Panc1 (cell line): ENCODE measurements at regions not wholly inside any gene's neighbourhood (a gene's known extent, or its start where the extent isn't known, plus 50 kb on each side); places are given as distances from the start of the nearest gene placed in this dataset.

Source experiments
- POLR2AphosphoS5 ChIP-seq: IDR thresholded peaks from 2 replicates; pipeline ENCODE4 v1.6.1; 2012; ENCODE audit warnings: mild to moderate bottlenecking, low read depth, low read length, moderate library complexity
- SIN3A ChIP-seq: IDR thresholded peaks from 2 replicates; pipeline ENCODE4 v1.6.1; 2012; ENCODE audit warnings: low read depth, mild to moderate bottlenecking, low read length, moderate library complexity, borderline replicate concordance; ENCODE audit not compliant: insufficient read depth
- TF ChIP-seq, protein P1 (sequence below): fragments of 450-650 bp; IDR thresholded peaks from 2 replicates; pipeline ENCODE4 v1.5.1; 2017; ENCODE audit warnings: mild to moderate bottlenecking
- TF ChIP-seq, protein P2 (sequence below), 2 experiments: IDR thresholded peaks; 2 replicates each; pipeline ENCODE4 v1.6.1; 2011 to 2012; ENCODE audit warnings: low read depth in 2 of 2, control low read depth in 1 of 2, low read length in 1 of 2, mild to moderate bottlenecking in 1 of 2, moderate library complexity in 1 of 2; ENCODE audit not compliant: insufficient read depth in 1 of 2

GRCh38 chr3:178001670-178002101, 534.5 kb upstream of the KCNMB2 start:
- TF ChIP-seq, protein P1, sequence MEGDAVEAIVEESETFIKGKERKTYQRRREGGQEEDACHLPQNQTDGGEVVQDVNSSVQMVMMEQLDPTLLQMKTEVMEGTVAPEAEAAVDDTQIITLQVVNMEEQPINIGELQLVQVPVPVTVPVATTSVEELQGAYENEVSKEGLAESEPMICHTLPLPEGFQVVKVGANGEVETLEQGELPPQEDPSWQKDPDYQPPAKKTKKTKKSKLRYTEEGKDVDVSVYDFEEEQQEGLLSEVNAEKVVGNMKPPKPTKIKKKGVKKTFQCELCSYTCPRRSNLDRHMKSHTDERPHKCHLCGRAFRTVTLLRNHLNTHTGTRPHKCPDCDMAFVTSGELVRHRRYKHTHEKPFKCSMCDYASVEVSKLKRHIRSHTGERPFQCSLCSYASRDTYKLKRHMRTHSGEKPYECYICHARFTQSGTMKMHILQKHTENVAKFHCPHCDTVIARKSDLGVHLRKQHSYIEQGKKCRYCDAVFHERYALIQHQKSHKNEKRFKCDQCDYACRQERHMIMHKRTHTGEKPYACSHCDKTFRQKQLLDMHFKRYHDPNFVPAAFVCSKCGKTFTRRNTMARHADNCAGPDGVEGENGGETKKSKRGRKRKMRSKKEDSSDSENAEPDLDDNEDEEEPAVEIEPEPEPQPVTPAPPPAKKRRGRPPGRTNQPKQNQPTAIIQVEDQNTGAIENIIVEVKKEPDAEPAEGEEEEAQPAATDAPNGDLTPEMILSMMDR, result no peak
- TF ChIP-seq POLR2AphosphoS5 (no peak), SIN3A (no peak)
- TF ChIP-seq, protein P2, sequence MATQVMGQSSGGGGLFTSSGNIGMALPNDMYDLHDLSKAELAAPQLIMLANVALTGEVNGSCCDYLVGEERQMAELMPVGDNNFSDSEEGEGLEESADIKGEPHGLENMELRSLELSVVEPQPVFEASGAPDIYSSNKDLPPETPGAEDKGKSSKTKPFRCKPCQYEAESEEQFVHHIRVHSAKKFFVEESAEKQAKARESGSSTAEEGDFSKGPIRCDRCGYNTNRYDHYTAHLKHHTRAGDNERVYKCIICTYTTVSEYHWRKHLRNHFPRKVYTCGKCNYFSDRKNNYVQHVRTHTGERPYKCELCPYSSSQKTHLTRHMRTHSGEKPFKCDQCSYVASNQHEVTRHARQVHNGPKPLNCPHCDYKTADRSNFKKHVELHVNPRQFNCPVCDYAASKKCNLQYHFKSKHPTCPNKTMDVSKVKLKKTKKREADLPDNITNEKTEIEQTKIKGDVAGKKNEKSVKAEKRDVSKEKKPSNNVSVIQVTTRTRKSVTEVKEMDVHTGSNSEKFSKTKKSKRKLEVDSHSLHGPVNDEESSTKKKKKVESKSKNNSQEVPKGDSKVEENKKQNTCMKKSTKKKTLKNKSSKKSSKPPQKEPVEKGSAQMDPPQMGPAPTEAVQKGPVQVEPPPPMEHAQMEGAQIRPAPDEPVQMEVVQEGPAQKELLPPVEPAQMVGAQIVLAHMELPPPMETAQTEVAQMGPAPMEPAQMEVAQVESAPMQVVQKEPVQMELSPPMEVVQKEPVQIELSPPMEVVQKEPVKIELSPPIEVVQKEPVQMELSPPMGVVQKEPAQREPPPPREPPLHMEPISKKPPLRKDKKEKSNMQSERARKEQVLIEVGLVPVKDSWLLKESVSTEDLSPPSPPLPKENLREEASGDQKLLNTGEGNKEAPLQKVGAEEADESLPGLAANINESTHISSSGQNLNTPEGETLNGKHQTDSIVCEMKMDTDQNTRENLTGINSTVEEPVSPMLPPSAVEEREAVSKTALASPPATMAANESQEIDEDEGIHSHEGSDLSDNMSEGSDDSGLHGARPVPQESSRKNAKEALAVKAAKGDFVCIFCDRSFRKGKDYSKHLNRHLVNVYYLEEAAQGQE (IDR thresholded peaks at IDR 0.05; ENCODE audit: insufficient read depth in 1 of 2, low read depth in 2 of 2, low read length in 1 of 2), result no peak
